Globus pallidus (tissue), 1 donor: ENCODE measurements at regions not wholly inside any gene's neighbourhood (a gene's known extent, or its start where the extent isn't known, plus 50 kb on each side); places are given as distances from the start of the nearest gene placed in this dataset.
"Not testable (repeated sequence)": the region's sequence is repeated elsewhere in the genome, so short reads cannot be mapped to it uniquely, and the experiment has no call there.

Experiments
- DNase-seq: peaks from one replicate; pipeline ENCODE4 v3.0.0-alpha.2; 2015; ENCODE audit warnings: low spot score

GRCh38 chr7:9711259-9711918 lies 1262.3 kb upstream of the PHF14 start:
- no peak for DNase-seq

- peak; percentile 35 for DNase-seq
These were observed 1255.5 kb upstream of the PHF14 start for GRCh38 chr7:9718071-9718661.

- no peak for DNase-seq
These were observed 1254.4 kb upstream of the PHF14 start for GRCh38 chr7:9719303-9719702.

- DNase-seq: no peak
These were observed 1254.0 kb upstream of the PHF14 start for GRCh38 chr7:9719721-9720120.

- DNase-seq: not testable (repeated sequence)
These were observed 1247.6 kb upstream of the PHF14 start for GRCh38 chr7:9725940-9726663.

- DNase-seq: not testable (repeated sequence)
These were observed 1246.9 kb upstream of the PHF14 start for GRCh38 chr7:9726811-9727210.

GRCh38 chr7:9727467-9727869 lies 1246.2 kb upstream of the PHF14 start:
- not testable (repeated sequence) for DNase-seq

GRCh38 chr7:9728014-9728657 lies 1245.5 kb upstream of the PHF14 start:
- DNase-seq: not testable (repeated sequence)

- DNase-seq: no peak
These were observed 1221.6 kb upstream of the PHF14 start for GRCh38 chr7:9752033-9752432.

GRCh38 chr7:9761224-9761623 lies 1212.4 kb upstream of the PHF14 start:
- no peak for DNase-seq

GRCh38 chr7:9776900-9777299 lies 1196.8 kb upstream of the PHF14 start:
- no peak for DNase-seq

- no peak for DNase-seq
These were observed 1195.3 kb upstream of the PHF14 start for GRCh38 chr7:9778367-9778766.

- DNase-seq: no peak
These were observed 1192.0 kb upstream of the PHF14 start for GRCh38 chr7:9781710-9782109.

- no peak for DNase-seq
These were observed 1191.4 kb upstream of the PHF14 start for GRCh38 chr7:9782275-9782674.

- DNase-seq: no peak
These were observed 1188.5 kb upstream of the PHF14 start for GRCh38 chr7:9785211-9785610.

- no peak for DNase-seq
These were observed 1177.4 kb upstream of the PHF14 start for GRCh38 chr7:9796241-9796640.

- DNase-seq: no peak
These were observed 1151.0 kb upstream of the PHF14 start for GRCh38 chr7:9822458-9823290.

- DNase-seq: no peak
These were observed 1138.5 kb upstream of the PHF14 start for GRCh38 chr7:9835199-9835598.

GRCh38 chr7:9836671-9837070 lies 1137.0 kb upstream of the PHF14 start:
- no peak for DNase-seq

GRCh38 chr7:9842301-9842700 lies 1131.4 kb upstream of the PHF14 start:
- no peak for DNase-seq

GRCh38 chr7:9846902-9847301 lies 1126.8 kb upstream of the PHF14 start:
- no peak for DNase-seq

GRCh38 chr7:9854605-9855004 lies 1119.1 kb upstream of the PHF14 start:
- no peak for DNase-seq
